ENCODE measurements at regions not wholly inside any gene's neighbourhood (a gene's known extent, or its start where the extent isn't known, plus 50 kb on each side); places are given as distances from the start of the nearest gene placed in this dataset.

GRCh38 chr11:115893461-115894099 is 389.4 kb upstream of the CADM1 start:
- H3K36me3 Mint-ChIP-seq (ENCODE audit: low read depth, unreplicated experiment), result no peaks in the 10 kb centered on the region
- no peak overlapping the region for H3K27ac Mint-ChIP-seq (ENCODE audit: unreplicated experiment)
- H3K4me3 Mint-ChIP-seq (ENCODE audit: unreplicated experiment), result no peak overlapping the region
- no peak for TF ChIP-seq CTCF (IDR thresholded peaks at IDR 0.05; ENCODE audit: unreplicated experiment)
- no peaks in the 10 kb centered on the region for H3K9me3 Mint-ChIP-seq (ENCODE audit: unreplicated experiment)
- H3K4me1 Mint-ChIP-seq (ENCODE audit: unreplicated experiment), result peaks cover 7% of the 10 kb centered on the region
- peaks cover 1% of the 10 kb centered on the region for H3K27me3 Mint-ChIP-seq (ENCODE audit: unreplicated experiment)
- DNase-seq (ENCODE audit: low spot score), result no peak

GRCh38 chr11:115892016-115892415 is 387.8 kb upstream of the CADM1 start:
- H3K36me3 Mint-ChIP-seq (ENCODE audit: low read depth, unreplicated experiment), result no peaks in the 10 kb centered on the region
- H3K4me1 Mint-ChIP-seq (ENCODE audit: unreplicated experiment), result peaks cover 5% of the 10 kb centered on the region
- DNase-seq (ENCODE audit: low spot score), result no peak
- no peaks in the 10 kb centered on the region for H3K9me3 Mint-ChIP-seq (ENCODE audit: unreplicated experiment)
- no peak for TF ChIP-seq CTCF (IDR thresholded peaks at IDR 0.05; ENCODE audit: unreplicated experiment)
- H3K4me3 Mint-ChIP-seq (ENCODE audit: unreplicated experiment), result no peak overlapping the region
- H3K27ac Mint-ChIP-seq (ENCODE audit: unreplicated experiment), result no peak overlapping the region
- H3K27me3 Mint-ChIP-seq (ENCODE audit: unreplicated experiment), result no peaks in the 10 kb centered on the region

- Mint-ChIP-seq H3K36me3 (ENCODE audit: low read depth, unreplicated experiment) (no peaks in the 10 kb centered on the region), H3K27ac (ENCODE audit: unreplicated experiment) (no peak overlapping the region), H3K27me3 (ENCODE audit: unreplicated experiment) (no peaks in the 10 kb centered on the region), H3K4me3 (ENCODE audit: unreplicated experiment) (no peak overlapping the region), H3K4me1 (ENCODE audit: unreplicated experiment) (peaks cover 5% of the 10 kb centered on the region), H3K9me3 (ENCODE audit: unreplicated experiment) (no peaks in the 10 kb centered on the region)
- no peak for TF ChIP-seq CTCF (IDR thresholded peaks at IDR 0.05; ENCODE audit: unreplicated experiment)
- no peak for DNase-seq (ENCODE audit: low spot score)
Observed at GRCh38 chr11:115891581-115891980, 387.4 kb upstream of the CADM1 start.

GRCh38 chr11:115890500-115890899 is 386.3 kb upstream of the CADM1 start:
- DNase-seq (ENCODE audit: low spot score), result no peak
- H3K4me3 Mint-ChIP-seq (ENCODE audit: unreplicated experiment), result no peak overlapping the region
- H3K27me3 Mint-ChIP-seq (ENCODE audit: unreplicated experiment), result no peaks in the 10 kb centered on the region
- no peak overlapping the region for H3K27ac Mint-ChIP-seq (ENCODE audit: unreplicated experiment)
- H3K4me1 Mint-ChIP-seq (ENCODE audit: unreplicated experiment), result peaks cover 15% of the 10 kb centered on the region
- TF ChIP-seq CTCF (IDR thresholded peaks at IDR 0.05; ENCODE audit: unreplicated experiment), result no peak
- H3K9me3 Mint-ChIP-seq (ENCODE audit: unreplicated experiment), result no peaks in the 10 kb centered on the region
- no peaks in the 10 kb centered on the region for H3K36me3 Mint-ChIP-seq (ENCODE audit: low read depth, unreplicated experiment)

- no peaks in the 10 kb centered on the region for H3K36me3 Mint-ChIP-seq (ENCODE audit: low read depth, unreplicated experiment)
- DNase-seq (ENCODE audit: low spot score), result no peak
- H3K4me1 Mint-ChIP-seq (ENCODE audit: unreplicated experiment), result peaks cover 23% of the 10 kb centered on the region
- H3K27me3 Mint-ChIP-seq (ENCODE audit: unreplicated experiment), result no peaks in the 10 kb centered on the region
- no peak overlapping the region for H3K4me3 Mint-ChIP-seq (ENCODE audit: unreplicated experiment)
- H3K27ac Mint-ChIP-seq (ENCODE audit: unreplicated experiment), result no peak overlapping the region
- TF ChIP-seq CTCF (IDR thresholded peaks at IDR 0.05; ENCODE audit: unreplicated experiment), result no peak
- H3K9me3 Mint-ChIP-seq (ENCODE audit: unreplicated experiment), result no peaks in the 10 kb centered on the region
Observed at GRCh38 chr11:115889712-115890111, 385.5 kb upstream of the CADM1 start.

Data from endothelial cell (in vitro differentiated cells).